ENCODE measurements at regions not wholly inside any gene's neighbourhood (a gene's known extent, or its start where the extent isn't known, plus 50 kb on each side); places are given as distances from the start of the nearest gene placed in this dataset.

GRCh38 chr5:109486200-109486804, 76.5 kb upstream of the PJA2 start:
- TF ChIP-seq CTCF (IDR thresholded peaks at IDR 0.05) (no peak), EP300 (IDR thresholded peaks at IDR 0.05) (no peak), POLR2AphosphoS5 (IDR thresholded peaks at IDR 0.05) (no peak)
